ENCODE measurements at regions not wholly inside any gene's neighbourhood (a gene's known extent, or its start where the extent isn't known, plus 50 kb on each side); places are given as distances from the start of the nearest gene placed in this dataset.

GRCh38 chr1:240691501-240691900 lies 79.5 kb upstream of the GREM2 start:
- POLR2A ChIA-PET, result no interaction called here
- intact Hi-C loops (cut with micrococcal nuclease), result no loop called here
- Mint-ChIP-seq H3K27me3 (peaks cover 1% of the 10 kb centered on the region), H3K27ac (no peak overlapping the region), H3K36me3 (ENCODE audit: low read depth) (no peaks in the 10 kb centered on the region), H3K9me3 (no peaks in the 10 kb centered on the region), H3K4me1 (ENCODE audit: low read depth) (peaks cover 5% of the 10 kb centered on the region), H3K4me3 (no peak overlapping the region)
- DNase-seq, result no peak
- CTCF ChIA-PET, result no interaction called here
- no peak for TF ChIP-seq CTCF (IDR thresholded peaks at IDR 0.05)
- ATAC-seq, result no peak

DNA sequence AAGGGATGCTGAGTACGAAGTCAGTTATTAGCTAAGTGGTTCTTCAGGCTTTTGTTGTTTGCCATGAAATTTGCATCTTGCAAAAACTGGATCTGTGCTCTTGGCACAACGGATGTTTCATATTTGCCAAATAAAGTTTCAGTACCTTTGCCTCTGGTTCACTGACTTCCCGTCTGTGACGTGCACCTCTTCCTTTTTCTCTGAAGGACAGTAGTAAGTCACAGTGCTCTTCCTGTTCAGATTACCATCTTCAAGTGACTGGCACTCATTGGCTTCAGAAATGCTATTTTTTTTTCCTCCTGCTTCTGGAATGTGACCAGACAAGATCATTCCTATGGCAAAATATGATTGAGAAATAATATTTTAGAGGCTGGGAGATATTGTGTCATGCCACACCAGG lies 75.9 kb upstream of the GREM2 start:
- no peak for TF ChIP-seq CTCF (IDR thresholded peaks at IDR 0.05)
- intact Hi-C loops (cut with micrococcal nuclease), result no loop called here
- Mint-ChIP-seq H3K4me1 (ENCODE audit: low read depth) (peaks cover 5% of the 10 kb centered on the region), H3K9me3 (no peaks in the 10 kb centered on the region), H3K27me3 (no peaks in the 10 kb centered on the region), H3K4me3 (no peak overlapping the region), H3K27ac (peak overlapping the region; percentile 42), H3K36me3 (ENCODE audit: low read depth) (no peaks in the 10 kb centered on the region)
- POLR2A ChIA-PET, result no interaction called here
- no peak for ATAC-seq
- CTCF ChIA-PET, result no interaction called here
- DNase-seq, result peak; percentile 15

DNA sequence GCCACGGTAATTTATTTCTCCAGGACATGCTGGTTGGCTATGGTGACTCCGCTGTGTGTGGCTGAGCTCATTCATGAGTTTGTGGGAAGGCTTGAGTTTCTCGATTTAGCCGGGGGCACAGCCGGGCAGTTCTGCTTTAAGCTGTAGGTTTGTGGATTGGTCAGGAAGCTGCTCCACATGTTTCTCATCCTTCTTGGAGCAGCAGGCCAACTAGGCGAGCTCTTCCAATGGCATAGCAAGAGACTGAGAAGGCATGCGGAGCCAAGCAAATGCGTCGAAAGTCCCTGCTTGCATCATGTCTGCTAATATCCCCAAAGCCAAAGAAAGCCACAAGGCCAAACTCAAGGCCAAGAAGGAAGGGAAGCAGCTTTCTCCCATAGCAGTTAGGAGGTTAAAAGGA lies 71.6 kb upstream of the GREM2 start:
- intact Hi-C loops (cut with micrococcal nuclease), result no loop called here
- H3K4me3 Mint-ChIP-seq, result no peak overlapping the region
- POLR2A ChIA-PET, result no interaction called here
- H3K27ac Mint-ChIP-seq, result no peak overlapping the region
- no peaks in the 10 kb centered on the region for H3K36me3 Mint-ChIP-seq (ENCODE audit: low read depth)
- CTCF ChIA-PET, result no interaction called here
- ATAC-seq (no peak), DNase-seq (no peak)
- peaks cover 5% of the 10 kb centered on the region for H3K4me1 Mint-ChIP-seq (ENCODE audit: low read depth)
- no peak for TF ChIP-seq CTCF (IDR thresholded peaks at IDR 0.05)
- H3K27me3 Mint-ChIP-seq, result no peaks in the 10 kb centered on the region
- H3K9me3 Mint-ChIP-seq, result peaks cover 1% of the 10 kb centered on the region

DNA sequence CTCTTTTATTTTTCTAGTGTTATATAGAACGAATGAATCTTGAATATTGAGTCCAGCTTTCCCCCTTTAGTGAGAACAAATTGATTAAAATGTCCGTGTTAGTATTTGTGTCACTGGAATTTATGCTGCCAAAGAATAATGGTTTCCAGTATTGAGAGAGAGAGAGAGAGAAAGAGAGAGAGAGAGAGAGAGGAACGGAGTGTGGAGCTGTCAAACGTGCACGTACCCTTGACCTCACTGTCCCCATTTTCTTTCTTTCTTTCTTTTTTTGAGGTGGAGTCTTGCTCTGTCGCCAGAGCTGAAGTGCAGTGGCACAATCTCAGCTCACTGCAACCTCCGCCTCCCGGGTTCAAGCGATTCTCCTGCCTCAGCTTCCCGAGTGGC lies 70.9 kb upstream of the GREM2 start:
- POLR2A ChIA-PET, result no interaction called here
- no peak for ATAC-seq
- Mint-ChIP-seq H3K27ac (no peak overlapping the region), H3K36me3 (ENCODE audit: low read depth) (no peaks in the 10 kb centered on the region), H3K4me1 (ENCODE audit: low read depth) (peaks cover 4% of the 10 kb centered on the region), H3K27me3 (no peaks in the 10 kb centered on the region), H3K4me3 (no peak overlapping the region), H3K9me3 (peaks cover 1% of the 10 kb centered on the region)
- intact Hi-C loops (cut with micrococcal nuclease), result no loop called here
- no peak for TF ChIP-seq CTCF (IDR thresholded peaks at IDR 0.05)
- no peak for DNase-seq
- CTCF ChIA-PET, result no interaction called here

DNA sequence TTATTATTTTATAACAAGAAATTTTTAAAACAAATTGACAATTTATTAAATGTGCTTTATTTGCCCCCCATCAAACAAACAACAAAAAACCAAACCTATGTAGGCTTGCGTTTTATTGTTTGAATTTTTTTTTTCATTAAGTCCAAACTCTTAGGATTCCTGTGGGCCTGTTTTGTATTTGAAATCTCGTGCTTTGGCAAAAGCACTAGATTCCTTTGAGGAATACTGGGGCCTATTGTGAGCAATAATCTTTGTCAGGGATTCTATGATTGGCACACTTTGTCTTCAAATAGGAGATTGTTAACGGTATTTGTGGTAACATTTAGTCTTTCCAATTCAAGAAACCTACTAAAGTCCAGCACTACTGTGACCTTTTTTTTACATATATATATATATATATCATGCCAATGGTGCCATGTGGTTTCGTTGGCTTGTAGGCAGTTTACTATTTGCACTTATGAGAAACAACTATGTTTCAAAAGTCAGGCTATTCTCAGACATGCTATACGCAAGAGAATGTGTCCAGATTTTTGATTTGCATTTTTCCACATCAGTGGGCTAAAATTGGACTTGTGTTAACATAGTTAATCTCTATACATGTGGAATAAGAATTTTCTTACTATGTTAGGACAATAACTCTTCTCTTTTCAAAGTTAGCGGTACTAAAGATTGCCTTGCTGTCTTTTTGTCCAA lies 70.4 kb upstream of the GREM2 start:
- ChIA-PET CTCF (no interaction called here), POLR2A (no interaction called here)

More for the DNA sequence above, 70.4 kb upstream of the GREM2 start:
- TF ChIP-seq CTCF (IDR thresholded peaks at IDR 0.05), result no peak
- intact Hi-C loops (cut with micrococcal nuclease), result no loop called here
- Mint-ChIP-seq H3K27me3 (no peaks in the 10 kb centered on the region), H3K9me3 (peaks cover 1% of the 10 kb centered on the region), H3K4me1 (ENCODE audit: low read depth) (no peaks in the 10 kb centered on the region), H3K4me3 (no peak overlapping the region), H3K27ac (no peak overlapping the region), H3K36me3 (ENCODE audit: low read depth) (no peaks in the 10 kb centered on the region)
- no peak for ATAC-seq
- DNase-seq, result no peak
